GM18498 (cell line): ENCODE measurements at regions not wholly inside any gene's neighbourhood (a gene's known extent, or its start where the extent isn't known, plus 50 kb on each side); places are given as distances from the start of the nearest gene placed in this dataset.
"Not testable (repeated sequence)": the region's sequence is repeated elsewhere in the genome, so short reads cannot be mapped to it uniquely, and the experiment has no call there.

ENCODE experiments used
- ATAC-seq: cut with Tn5 transposase; IDR thresholded peaks from one replicate; pipeline ENCODE4 v1.9.1; 2021; ENCODE audit warnings: mild to moderate bottlenecking, moderate library complexity; ENCODE audit not compliant: unreplicated experiment

DNA sequence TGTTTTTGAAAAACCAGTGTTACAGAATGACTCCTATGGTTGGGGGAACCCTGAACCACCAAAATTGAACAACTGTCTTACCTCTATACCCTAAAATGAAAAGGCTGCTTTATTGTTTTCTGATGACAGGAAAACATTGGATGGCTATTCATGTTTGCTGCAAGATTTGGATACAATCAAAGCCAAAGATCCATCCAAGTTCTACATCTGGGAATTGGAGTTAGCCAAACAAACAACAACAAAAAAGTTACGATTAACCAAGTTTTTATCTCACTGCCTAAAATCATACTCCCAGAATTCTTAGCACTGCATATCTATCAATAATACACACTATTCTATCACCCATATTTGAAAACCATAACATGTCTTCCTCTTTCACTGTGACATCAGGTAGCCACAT is 349.7 kb upstream of the SLC7A11 start:
- ATAC-seq: no peak

DNA sequence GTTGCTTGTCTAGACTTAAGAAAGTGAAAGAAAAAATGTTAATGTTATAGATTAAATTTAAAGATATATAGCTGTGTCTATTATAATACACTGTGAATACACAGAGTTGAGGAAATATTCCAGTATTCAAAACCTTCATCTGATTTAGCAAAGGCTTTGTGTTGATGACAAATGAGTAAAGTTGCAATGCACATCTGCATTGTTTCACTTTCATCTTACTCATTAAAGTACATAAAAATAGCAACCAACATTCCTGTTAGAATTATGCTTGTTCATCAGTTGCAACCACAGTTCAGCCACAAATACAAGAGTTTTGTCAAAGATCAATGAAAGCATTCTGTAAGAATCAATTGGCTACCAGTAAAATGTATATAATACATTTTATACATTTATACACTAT is 346.4 kb upstream of the SLC7A11 start:
- ATAC-seq: no peak

DNA sequence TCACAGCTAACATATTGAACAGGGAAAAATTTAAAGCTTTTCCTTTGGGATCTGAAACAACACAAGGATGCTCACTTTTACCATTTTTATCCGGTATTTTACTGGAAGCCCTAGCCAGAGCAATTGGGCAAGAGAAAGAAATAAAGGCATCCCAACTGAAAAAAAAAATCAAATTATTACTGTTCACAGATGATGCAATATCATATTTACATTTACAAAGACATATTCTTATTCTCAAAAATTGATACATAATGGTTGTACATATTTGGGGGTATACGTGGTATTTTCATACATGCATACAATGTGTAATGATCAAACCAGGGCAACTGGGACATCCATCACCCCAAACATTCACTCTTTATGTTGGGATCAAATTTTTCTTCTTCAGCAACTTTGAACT is 337.0 kb upstream of the SLC7A11 start:
- no peak for ATAC-seq

DNA sequence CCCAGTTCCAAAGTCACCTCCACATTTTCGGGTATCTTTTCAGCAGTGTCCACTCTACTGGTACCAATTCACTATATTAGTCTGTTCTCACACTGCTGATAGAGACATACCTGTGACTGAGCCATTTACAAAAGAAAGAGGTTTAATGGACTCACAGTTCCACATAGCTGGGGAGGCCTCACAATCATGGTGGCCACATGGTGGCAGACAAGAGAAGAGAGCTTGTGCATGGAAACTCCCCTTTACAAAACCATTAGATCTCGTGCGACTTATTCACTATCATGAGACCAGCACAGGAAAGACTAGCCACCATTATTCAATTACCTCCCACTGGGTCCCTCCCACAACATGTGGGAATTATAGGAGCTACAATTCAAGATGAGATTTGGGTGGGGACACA is 335.7 kb upstream of the SLC7A11 start:
- not testable (repeated sequence) for ATAC-seq

DNA sequence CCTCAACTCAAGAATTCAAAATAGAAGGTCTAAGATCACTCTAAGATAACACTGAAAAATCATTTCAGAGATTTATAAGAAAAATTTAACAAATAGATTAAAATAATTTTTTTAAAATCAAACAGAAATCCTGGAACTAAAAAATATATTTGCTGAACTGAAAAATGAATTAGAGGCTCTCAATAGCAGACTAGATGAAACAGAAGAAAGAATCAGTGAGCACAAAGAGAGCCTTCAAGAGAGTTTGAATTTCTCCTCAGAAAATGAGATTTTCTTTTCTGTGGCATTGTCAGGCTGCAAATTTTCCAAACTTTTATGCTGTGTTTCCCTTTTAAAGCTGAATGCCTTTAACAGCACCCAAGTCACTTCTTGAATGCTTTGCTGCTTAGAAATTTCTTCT is 335.0 kb upstream of the SLC7A11 start:
- ATAC-seq: no peak

DNA sequence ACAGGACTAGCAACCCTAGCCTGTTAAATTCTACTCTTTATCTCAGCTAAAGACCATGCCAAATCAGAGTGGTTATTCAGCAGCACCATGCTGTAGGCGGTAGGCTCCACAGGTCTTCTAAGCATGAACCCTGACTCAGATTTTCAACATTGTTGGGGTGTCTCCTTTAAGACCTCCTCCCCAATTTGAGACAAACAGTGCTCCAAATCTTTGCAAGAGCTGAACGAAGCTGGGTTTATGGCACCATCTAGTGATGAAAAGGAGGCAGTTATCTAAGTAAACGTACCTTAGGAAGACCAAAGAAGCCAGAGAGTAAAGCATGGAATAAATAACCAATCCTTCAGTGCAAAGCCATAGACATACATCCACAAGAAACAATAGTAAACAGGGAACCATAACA is 334.5 kb upstream of the SLC7A11 start:
- no peak for ATAC-seq

DNA sequence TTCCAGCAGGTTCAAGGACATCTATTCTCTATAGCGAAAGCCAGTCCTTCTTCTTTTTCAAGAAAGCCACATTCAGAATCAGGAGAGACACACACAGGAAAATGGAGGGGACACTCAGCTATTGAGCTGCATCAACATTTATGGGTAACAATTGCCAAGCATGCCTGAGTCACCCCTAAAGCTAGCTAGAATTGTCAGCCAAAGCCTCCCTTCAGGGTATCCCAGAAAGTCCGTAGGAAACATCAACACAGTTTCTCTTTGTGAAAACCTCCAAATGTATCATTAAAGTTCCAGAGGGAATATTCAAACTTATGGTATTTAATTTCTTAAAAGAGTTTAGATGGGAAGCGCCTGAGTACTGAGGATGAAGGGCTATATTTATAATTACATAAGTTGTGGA is 331.1 kb upstream of the SLC7A11 start:
- ATAC-seq: no peak

DNA sequence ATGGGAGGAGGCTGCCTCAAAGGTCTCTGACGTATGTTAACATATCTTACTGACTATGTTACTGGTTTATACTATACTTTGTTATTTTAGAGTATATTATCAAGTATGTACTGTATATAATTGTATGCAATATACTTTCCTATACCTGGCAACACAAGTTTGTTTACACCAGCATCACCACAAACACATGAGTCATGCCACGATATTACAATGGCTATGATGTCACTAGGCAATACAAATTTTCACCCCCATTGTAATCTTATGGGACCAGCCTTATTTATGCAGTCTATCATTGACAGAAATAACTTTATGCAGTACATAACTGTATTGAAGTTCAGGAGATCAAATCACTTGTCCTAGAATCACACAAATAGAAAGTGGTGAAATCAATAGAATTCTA is 329.9 kb upstream of the SLC7A11 start:
- ATAC-seq: no peak

DNA sequence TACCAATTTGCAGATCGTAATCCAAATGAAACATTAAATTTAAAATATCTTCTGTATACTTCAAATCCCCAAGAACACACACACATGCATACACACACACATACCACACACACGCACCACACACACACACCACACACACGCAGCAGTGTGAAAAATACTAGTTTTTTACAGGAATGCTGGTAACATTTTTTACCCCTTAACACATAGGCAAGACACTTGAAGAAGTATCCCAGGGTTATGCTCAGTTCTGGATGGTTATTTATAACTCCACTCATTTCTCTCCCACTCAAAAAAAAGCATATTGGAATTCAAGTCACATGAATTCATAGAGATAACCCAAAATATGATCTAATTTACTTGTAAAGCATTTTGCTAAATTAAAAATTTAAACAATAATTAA is 325.5 kb upstream of the SLC7A11 start:
- no peak for ATAC-seq

DNA sequence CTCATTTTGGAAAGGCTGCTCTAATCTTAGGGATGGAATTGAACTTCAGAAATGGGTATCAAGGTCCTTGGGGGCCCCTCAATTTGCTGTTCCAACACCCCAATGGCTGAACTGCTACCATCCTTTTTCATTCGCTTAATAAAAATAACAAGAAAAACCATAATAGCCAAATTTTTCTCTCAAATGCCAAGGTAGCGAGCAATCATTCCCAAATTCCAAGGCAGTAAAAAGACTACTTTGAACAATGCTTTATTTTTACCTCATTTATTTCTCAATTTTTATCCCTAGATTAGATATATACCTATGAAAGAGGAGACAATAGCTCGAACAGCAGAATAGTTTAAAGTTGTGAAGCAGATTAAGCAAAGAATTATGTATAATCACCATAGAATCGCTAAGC is 323.4 kb upstream of the SLC7A11 start:
- ATAC-seq: no peak

DNA sequence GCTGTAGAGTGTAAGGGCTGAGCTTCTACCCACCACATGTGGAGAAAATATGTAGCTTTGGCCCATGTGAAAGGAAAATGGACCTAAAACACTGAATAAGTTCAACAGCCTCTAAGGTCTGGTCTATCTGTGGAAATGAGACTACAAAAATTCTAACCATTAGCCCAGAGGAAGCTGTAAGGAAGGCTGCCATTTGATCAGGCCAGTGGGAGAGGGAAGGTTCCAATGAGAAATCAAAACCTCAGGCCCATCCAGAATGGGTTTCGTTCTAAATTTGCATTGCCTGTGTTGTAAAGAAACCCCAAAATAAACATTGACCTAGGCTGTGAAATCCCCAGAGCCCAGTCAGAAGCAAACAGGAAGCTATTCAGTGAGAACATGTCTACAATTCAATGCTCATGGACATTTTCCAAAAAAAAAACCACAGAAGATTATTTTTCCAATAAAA is 320.4 kb upstream of the SLC7A11 start:
- ATAC-seq: no peak

DNA sequence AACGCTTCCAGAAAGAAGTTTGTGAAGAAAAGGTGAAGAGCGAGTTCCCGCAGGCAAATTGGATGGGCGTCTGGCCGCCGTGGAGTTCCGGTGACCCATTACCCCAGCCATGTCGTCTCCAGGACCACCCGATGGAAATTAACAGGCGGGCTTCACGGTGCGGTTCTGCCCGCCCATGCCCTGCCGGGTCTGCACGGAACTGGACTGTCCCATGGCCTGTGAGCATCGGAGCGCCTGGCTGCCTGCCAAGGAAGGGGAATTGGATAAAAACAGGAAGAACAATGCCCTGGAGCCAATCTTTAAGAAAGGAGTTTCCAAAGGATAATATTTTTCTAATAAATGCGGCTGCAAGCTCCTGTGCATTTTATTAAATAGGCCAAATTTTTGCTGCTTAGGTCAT is 319.8 kb upstream of the SLC7A11 start:
- no peak for ATAC-seq

DNA sequence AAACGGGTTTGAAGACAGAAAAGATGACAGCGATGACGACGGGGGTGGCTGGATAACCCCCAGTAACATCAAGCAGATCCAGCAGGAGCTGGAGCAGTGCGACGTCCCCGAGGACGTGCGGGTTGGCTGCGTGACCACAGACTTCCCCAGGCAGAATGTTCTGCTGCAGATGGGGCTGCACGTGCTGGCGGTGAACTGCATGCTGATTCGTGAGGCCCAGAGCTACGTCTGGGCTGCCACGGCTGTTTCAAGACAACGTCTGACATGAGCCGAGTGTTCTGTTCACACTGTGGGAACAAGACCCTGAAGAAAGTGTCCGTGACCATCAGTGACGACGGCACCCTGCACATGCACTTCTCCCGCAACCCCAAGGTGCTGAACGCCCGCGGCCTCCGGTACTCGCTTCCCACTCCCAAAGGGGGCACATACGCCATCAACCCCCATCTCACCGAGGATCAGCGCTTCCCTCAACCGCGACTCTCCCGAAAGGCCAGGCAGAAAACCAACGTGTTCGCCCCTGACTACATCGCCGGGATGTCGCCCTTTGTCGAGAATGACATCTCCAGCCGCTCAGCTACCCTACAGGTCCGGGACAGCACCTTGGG is 319.2 kb upstream of the SLC7A11 start:
- no peak for ATAC-seq

DNA sequence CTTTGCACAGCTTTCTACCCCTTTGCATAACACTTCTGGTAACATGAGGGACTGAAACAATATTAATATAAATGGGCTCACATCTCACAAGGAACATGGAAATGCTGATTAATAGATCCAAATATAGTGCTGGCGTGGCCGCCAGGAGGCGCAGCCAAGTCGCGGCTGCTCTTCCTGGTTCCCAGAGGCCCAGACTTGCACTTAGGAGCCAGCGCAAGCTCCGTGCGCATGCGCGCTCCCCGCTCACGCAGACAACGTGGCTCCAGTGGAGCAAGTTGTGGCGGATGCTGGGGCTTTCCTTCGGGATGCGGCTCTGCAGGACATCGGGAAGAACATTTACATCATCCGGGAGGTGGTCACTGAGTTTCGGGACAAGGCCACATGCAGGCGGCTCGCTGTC is 318.3 kb upstream of the SLC7A11 start:
- no peak for ATAC-seq

DNA sequence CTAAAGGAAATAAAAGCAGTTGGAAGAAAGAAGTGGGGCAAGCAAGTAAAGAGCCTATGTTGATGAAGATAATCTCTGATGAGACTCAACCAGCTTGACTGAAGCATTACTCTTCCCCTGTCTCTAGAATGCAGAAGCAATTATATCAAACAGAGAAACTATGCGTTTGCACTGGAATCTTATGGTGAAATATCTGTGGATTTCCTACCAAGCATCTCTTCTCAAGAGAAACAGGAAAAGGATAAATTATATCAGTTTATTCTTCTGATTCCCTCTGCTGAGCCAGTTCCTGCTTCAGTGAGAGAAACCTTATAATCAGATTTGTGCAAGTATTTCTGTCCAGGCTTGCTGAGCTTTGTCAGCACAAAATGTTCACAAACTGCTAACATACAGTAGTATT is 316.7 kb upstream of the SLC7A11 start:
- ATAC-seq: no peak

DNA sequence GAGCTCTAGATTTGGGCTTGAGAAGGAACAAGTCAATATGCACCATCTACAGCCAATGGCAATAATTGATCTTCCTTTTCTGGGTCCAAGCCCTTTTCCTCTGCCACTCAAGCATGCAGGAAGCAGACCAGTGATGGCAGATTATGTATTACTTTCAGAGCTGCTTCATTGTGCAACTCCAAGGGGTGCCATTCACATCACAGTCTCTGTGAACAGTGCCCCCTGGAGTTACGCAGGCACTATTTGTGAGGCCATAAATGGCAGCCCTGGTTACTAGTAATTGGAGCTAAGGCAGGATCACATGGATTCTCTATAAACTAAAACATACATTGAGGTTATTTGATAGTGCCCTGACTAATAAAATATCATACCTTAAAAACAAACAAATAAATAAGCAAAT is 313.4 kb upstream of the SLC7A11 start:
- peak; percentile 78 for ATAC-seq

DNA sequence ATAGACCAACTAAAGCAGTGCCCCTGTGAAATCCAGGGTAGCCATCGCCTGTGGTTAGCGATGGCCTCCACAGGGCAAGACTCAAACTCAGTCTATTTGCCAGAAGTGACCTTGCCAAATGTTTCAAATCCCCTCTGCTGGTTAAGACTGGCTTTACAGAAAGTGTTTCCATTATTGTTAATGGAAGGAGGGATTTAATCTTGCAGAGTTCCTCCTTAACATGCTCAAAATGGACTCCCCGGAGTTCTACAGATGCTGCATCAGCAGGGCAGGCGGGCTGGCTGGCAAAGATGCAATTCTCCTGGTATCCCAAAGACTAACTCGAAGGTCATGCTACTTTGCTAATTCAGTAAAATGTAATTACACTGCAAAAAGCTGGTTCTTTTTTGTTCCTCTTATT is 313.0 kb upstream of the SLC7A11 start:
- ATAC-seq: no peak

DNA sequence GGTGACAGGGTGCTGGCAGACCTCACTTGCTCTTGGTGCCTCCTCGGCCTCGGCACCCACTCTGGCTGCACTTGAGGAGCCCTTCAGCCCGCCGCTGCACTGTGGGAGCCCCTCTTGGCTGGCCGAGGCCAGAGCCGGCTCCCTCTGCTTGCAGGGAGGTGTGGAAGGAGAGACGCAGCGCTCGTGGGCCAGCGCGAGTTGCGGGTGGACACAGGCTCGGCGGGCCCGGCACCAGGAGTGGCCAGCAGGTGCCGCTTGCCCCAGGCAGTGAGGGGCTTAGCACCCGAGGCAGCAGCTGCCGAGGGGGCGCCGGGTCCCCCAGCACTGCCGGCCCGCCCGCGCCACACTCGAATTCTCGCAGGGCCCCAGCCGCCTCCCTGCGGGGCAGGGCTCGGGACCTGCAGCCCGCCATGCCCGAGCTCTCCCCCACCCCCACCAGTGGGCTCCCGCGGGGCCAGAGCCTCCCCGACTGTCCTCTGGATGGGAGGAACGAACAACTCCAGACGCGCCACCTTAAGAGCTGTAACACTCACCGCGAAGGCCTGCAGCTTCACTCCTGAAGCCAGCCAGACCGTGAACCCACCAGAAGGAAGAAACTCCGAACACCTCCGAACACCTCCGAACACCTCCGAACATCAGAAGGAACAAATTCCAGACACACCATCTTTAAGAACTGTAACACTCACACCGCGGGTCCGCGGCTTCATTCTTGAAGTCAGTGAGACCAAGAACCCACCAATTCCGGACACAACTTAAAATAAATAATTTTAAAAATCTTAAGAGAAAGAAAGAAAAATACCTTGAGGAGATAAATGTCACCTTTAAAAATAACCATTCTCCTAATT is 311.1 kb upstream of the SLC7A11 start:
- no peak for ATAC-seq

DNA sequence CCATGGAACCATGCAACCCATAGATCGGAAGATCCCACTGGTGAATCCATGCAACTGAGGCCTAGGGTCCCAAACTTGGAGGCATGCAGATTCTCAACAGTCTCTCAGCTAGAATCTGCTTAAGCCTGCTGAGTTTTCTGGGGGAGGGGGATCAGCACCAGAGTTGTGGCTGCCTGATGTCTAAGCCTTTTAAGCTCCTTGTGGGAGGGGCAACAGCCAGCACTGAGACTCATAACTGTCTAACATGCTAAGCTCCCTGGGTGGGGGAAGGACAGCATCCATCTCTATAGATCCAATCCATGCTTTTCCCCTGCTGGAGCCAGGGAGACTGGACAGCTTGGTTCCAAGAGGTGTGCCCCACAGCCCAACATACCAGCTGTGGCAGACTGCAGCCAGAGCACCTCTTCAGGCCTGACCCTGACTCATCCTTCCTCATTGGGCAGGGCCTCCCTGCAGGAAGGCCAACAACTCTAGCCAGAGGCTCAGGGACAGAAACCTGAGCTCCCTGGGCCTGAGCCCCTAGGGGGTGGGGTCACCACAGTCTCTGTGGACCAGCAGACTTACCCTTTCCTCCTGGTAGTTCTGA is 300.1 kb upstream of the SLC7A11 start:
- ATAC-seq: no peak

DNA sequence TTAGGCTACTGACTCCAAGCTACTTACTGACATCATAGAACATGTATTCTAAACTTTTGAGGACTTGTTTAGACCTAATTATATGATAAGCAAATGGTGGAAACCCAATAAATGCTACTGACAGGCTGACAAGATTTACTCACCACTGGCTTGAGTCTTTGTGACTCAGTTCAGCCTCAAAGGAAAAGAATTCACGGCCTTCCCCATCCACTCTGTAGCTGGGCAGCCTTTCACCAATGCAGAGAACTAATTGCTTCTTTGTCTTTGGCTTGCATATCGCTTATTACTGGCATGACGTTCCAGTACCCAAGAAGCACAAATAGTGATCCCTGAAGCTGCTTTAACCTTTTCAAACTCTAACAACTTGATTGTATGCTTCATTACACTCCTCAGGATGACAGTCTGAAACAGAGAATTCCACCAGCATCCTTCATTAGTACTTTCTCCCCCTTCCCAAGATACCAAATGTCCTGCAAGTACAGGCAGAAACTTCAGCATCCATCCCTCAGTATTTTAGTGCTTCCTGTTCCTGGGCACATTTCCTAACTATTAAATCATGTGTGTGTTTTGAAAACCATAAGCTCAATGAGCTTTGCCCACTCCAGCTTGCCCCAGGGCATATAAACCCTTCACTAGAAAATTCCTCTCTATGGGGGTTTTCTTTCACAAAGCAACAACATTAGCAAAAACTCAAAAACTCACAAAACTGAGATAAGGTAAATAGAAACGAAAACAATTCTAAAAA is 298.1 kb upstream of the SLC7A11 start:
- ATAC-seq: no peak

DNA sequence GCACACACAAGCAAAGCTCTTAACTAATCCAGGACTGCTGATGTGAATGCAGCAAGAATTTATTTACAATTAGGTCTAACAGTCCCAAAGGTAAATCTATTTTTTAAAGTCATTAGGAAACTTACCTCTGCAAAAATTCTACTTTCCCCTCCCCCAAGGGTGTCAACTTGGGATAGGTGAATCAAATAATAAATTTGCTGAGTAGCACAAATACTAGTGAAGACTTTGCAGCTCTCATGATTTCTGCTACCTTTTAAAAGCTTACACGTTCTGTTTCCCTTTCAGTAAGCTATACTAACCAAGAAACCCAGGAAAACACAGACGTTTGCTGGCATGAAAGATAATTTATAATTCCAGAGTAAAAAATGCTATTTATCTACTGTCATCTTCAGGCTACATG is 296.6 kb upstream of the SLC7A11 start:
- no peak for ATAC-seq
